IMR-90 (cell line): ENCODE measurements at regions not wholly inside any gene's neighbourhood (a gene's known extent, or its start where the extent isn't known, plus 50 kb on each side); places are given as distances from the start of the nearest gene placed in this dataset.

Experiments used
- ATAC-seq: fragments of 200-7000 bp; cut with Tn5 transposase; 2 replicates; pipeline ENCODE4 v1.9.1; 2020; ENCODE audit warnings: low read depth, mild to moderate bottlenecking, moderate library complexity
- BruUV-seq: library from RNA; stranded (reverse); fragments of 400-500 nt; replicated peaks from 2 replicates; lab custom pipeline; 2021; lab: Mats Ljungman, UMichigan
- CTCF ChIA-PET: fragments of 300-600 bp; formaldehyde crosslinking; extraction: SDS; loops from one replicate; lab custom pipeline; 2021; ENCODE audit warnings: antibody characterized with exemption; lab: Yijun Ruan, JAX
- POLR2A ChIA-PET: fragments of 300-600 bp; sonication (Branson Sonifier 250); formaldehyde crosslinking; loops from one replicate; lab custom pipeline; 2022; ENCODE audit warnings: antibody characterized with exemption; ENCODE audit not compliant: unreplicated experiment; lab: Charles Lee
- DNase-seq: peaks from one replicate; pipeline ENCODE4 v3.0.0; 2013
- H2AFZ ChIP-seq: replicated peaks from 2 replicates; pipeline ENCODE3; 2013; ENCODE audit warnings: low read length, mild to moderate bottlenecking; ENCODE audit not compliant: poor library complexity
- H2AK5ac ChIP-seq: 2 replicates; pipeline ENCODE4 v1.6.1; 2013; ENCODE audit warnings: low read depth, low read length, inconsistent platforms
- H2AK9ac ChIP-seq: replicated peaks from 2 replicates; pipeline ENCODE3; 2013; ENCODE audit warnings: mild to moderate bottlenecking, low read depth, low read length, moderate library complexity; ENCODE audit not compliant: poor library complexity
- H2BK120ac ChIP-seq: 2 replicates; pipeline ENCODE4 v1.6.1; 2013; ENCODE audit warnings: low read depth, low read length, inconsistent platforms
- H2BK15ac ChIP-seq: 3 replicates; pipeline ENCODE4 v1.6.1; 2013; ENCODE audit warnings: low read depth, low read length, inconsistent platforms
- H2BK20ac ChIP-seq: 2 replicates; pipeline ENCODE4 v1.6.1; 2013; ENCODE audit warnings: low read depth, mild to moderate bottlenecking, inconsistent platforms, low read length, moderate library complexity
- H2BK5ac ChIP-seq: 2 replicates; pipeline ENCODE4 v1.6.1; 2013; ENCODE audit warnings: mild to moderate bottlenecking, low read depth, low read length, inconsistent platforms; ENCODE audit not compliant: poor library complexity, severe bottlenecking
- H3K14ac ChIP-seq: replicated peaks from 2 replicates; pipeline ENCODE4 v1.6.1; 2013; ENCODE audit warnings: low read depth, low read length, inconsistent platforms
- H3K18ac ChIP-seq: 2 replicates; pipeline ENCODE4 v1.6.1; 2013; ENCODE audit warnings: low read depth, low read length, control low read depth
- H3K23ac ChIP-seq: 2 replicates; pipeline ENCODE4 v1.6.1; 2013; ENCODE audit warnings: low read depth, low read length, inconsistent platforms
- H3K27ac ChIP-seq: 2 replicates; pipeline ENCODE4 v1.5.1; 2013; ENCODE audit warnings: mild to moderate bottlenecking, control low read depth, low read length; ENCODE audit not compliant: insufficient read depth
- H3K27me3 ChIP-seq: 2 replicates; pipeline ENCODE4 v1.6.1; 2013; ENCODE audit warnings: low read length; ENCODE audit not compliant: control insufficient read depth, insufficient read depth
- H3K36me3 ChIP-seq: 2 replicates; pipeline ENCODE4 v1.6.1; 2013; ENCODE audit warnings: low read length, mixed read lengths; ENCODE audit not compliant: control insufficient read depth, insufficient read depth
- H3K4ac ChIP-seq: 2 replicates; pipeline ENCODE4 v1.6.1; 2013; ENCODE audit warnings: low read depth, low read length, inconsistent platforms
- H3K4me1 ChIP-seq: 2 replicates; pipeline ENCODE4 v1.6.1; 2013; ENCODE audit warnings: low read length, mixed read lengths; ENCODE audit not compliant: control insufficient read depth, insufficient read depth
- H3K4me2 ChIP-seq: 2 replicates; pipeline ENCODE4 v1.6.1; 2013; ENCODE audit warnings: low read depth, mild to moderate bottlenecking, control low read depth, low read length, moderate library complexity
- H3K4me3 ChIP-seq: 2 replicates; pipeline ENCODE4 v1.5.1; 2013; ENCODE audit warnings: low read depth, mild to moderate bottlenecking, control low read depth, low read length, moderate library complexity; ENCODE audit not compliant: insufficient read depth
- H3K56ac ChIP-seq: 2 replicates; pipeline ENCODE4 v1.6.1; 2013; ENCODE audit warnings: low read length, inconsistent platforms; ENCODE audit not compliant: insufficient read depth; ENCODE audit errors: extremely low read depth
- H3K79me1 ChIP-seq, 2 experiments: 2 replicates each; pipeline ENCODE4 v1.6.1; 2013; ENCODE audit warnings: low read length in 2 of 2, inconsistent platforms in 1 of 2, low read depth in 1 of 2
- H3K9ac ChIP-seq: 2 replicates; pipeline ENCODE4 v1.6.1; 2013; ENCODE audit warnings: low read depth, low read length, control low read depth
- H3K9me1 ChIP-seq: 2 replicates; pipeline ENCODE4 v1.6.1; 2013; ENCODE audit warnings: low read length, inconsistent platforms; ENCODE audit not compliant: insufficient read depth
- H3K9me3 ChIP-seq: 2 replicates; pipeline ENCODE4 v1.6.1; 2013; ENCODE audit warnings: low read length; ENCODE audit not compliant: control insufficient read depth, insufficient read depth
- H4K20me1 ChIP-seq: 2 replicates; pipeline ENCODE4 v1.6.1; 2013; ENCODE audit warnings: low read length, inconsistent platforms; ENCODE audit not compliant: insufficient read depth
- H4K5ac ChIP-seq: 2 replicates; pipeline ENCODE4 v1.6.1; 2013; ENCODE audit warnings: mild to moderate bottlenecking, low read depth, low read length, control low read depth
- H4K8ac ChIP-seq, 2 experiments: 2 replicates each; pipeline ENCODE4 v1.6.1; 2013; ENCODE audit warnings: low read depth in 2 of 2, low read length in 2 of 2, control low read depth in 1 of 2, inconsistent platforms in 1 of 2
- H4K91ac ChIP-seq: 2 replicates; pipeline ENCODE4 v1.6.1; 2013; ENCODE audit warnings: low read depth, low read length, inconsistent platforms; ENCODE audit not compliant: insufficient read depth
- BHLHE40 ChIP-seq: fragments of 150-350 bp; IDR thresholded peaks from 2 replicates; pipeline ENCODE4 v1.6.1; 2016; ENCODE audit warnings: mild to moderate bottlenecking, low read depth, low read length
- CEBPB ChIP-seq: IDR thresholded peaks from 2 replicates; pipeline ENCODE4 v1.6.1; 2012; ENCODE audit warnings: low read depth, low read length, improper control_type of control experiment
- CHD1 ChIP-seq: IDR thresholded peaks from 2 replicates; pipeline ENCODE4 v1.6.1; 2012; ENCODE audit warnings: low read depth, low read length, improper control_type of control experiment
- FOS ChIP-seq: fragments of 150-350 bp; IDR thresholded peaks from 2 replicates; pipeline ENCODE4 v1.6.1; 2016; ENCODE audit warnings: low read depth, low read length
- MAFK ChIP-seq: IDR thresholded peaks from 2 replicates; pipeline ENCODE4 v1.6.1; 2012; ENCODE audit warnings: low read depth, low read length, improper control_type of control experiment
- MAZ ChIP-seq: IDR thresholded peaks from 2 replicates; pipeline ENCODE4 v1.6.1; 2012; ENCODE audit warnings: low read depth, mild to moderate bottlenecking, low read length, improper control_type of control experiment, moderate library complexity, borderline replicate concordance
- POLR2A ChIP-seq: IDR thresholded peaks from 2 replicates; pipeline ENCODE4 v1.6.1; 2012; ENCODE audit warnings: mild to moderate bottlenecking, low read depth, low read length
- RAD21 ChIP-seq: IDR thresholded peaks from 2 replicates; pipeline ENCODE4 v1.6.1; 2012; ENCODE audit warnings: low read length, improper control_type of control experiment
- RCOR1 ChIP-seq: IDR thresholded peaks from 2 replicates; pipeline ENCODE4 v1.6.1; 2012; ENCODE audit warnings: mild to moderate bottlenecking, low read length, improper control_type of control experiment; ENCODE audit not compliant: insufficient replicate concordance
- WGBS, 2 experiments: methylation state at CpG; one replicate each; pipeline versions ENCODE4 v1.1.5 to v1.1.7; 2013; ENCODE audit warnings: missing lambda C conversion rate in 2 of 2; ENCODE audit not compliant: insufficient read length in 1 of 2; ENCODE audit errors: extremely low coverage in 2 of 2; 5-methylcytosine and 5-hydroxymethylcytosine counted together
- dilution Hi-C: fragments of 300-500 bp; cut with HindIII; formaldehyde crosslinking; loops from one replicate; pipeline ENCODE4 v1.14.3; 2018; ENCODE audit warnings: low sequenced_read_pairs; ENCODE audit not compliant: unreplicated experiment
- in situ Hi-C: fragments of 300-500 bp; cut with MboI; formaldehyde crosslinking; loops from 3 replicates; pipeline ENCODE4 v1.14.3; 2019; ENCODE audit warnings: low sequenced_read_pairs, inconsistent platforms, mixed read lengths
- intact Hi-C: fragments of 100-400 bp; cut with micrococcal nuclease; formaldehyde crosslinking; loops from 2 replicates; pipeline ENCODE4 v1.10.0; 2022
- TF ChIP-seq, protein P1 (sequence below): conservative IDR thresholded peaks from 2 replicates; pipeline ENCODE4 v1.5.1; 2012; ENCODE audit warnings: mild to moderate bottlenecking, low read depth, low read length, improper control_type of control experiment
- TF ChIP-seq, protein P2 (sequence below): fragments of 150-350 bp; IDR thresholded peaks from 2 replicates; pipeline ENCODE4 v1.6.1; 2017; ENCODE audit warnings: mild to moderate bottlenecking, antibody characterized with exemption, low read length, low read depth
- TF ChIP-seq, protein P3 (sequence below): fragments of 150-350 bp; IDR thresholded peaks from 2 replicates; pipeline ENCODE4 v1.6.1; 2016; ENCODE audit warnings: low read depth, mild to moderate bottlenecking, low read length, moderate library complexity, borderline replicate concordance

DNA sequence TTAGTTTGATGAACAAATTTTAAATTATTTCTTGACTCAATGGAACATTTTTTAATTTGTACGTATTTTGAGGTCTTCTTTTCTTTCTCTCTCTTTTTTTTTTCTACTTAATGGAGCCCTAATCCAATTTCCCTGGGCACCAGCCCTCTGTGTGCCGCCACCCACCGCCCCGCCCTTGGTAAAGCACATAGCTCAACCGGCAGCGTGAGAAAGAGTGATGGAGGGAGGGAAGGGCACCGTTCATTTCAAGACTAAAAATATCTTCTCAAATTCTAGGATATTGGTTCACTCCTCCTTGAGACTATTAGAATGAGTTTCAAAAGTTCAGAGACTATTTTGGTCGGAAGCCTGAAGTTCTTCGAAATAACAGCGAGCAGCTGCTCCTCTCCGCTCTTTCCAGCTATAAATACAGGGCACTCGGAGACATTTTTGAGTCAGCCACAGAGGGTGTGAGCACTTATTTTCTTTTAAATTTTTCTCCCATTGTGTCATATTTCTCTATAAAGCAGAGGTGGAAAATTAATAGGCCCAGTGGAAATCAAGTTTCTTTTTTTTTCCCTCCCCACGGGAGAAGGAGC, 731.7 kb upstream of the ID2 start:
- Histone ChIP-seq H2BK15ac (no peak overlapping the region), H3K9ac (no peak overlapping the region), H3K23ac (no peak overlapping the region), H3K36me3 (no peaks in the 10 kb centered on the region), H3K27ac (no peak overlapping the region), H4K20me1 (no peaks in the 10 kb centered on the region), H4K8ac (no peak overlapping the region), H3K4me3 (no peak overlapping the region), H3K4me1 (no peaks in the 10 kb centered on the region), H3K18ac (no peak overlapping the region), H4K91ac (no peak overlapping the region), H3K4me2 (no peak overlapping the region), H3K56ac (no peak overlapping the region), H2AK5ac (no peak overlapping the region), H3K27me3 (peaks cover 6% of the 10 kb centered on the region), H3K79me1 (no peaks in the 10 kb centered on the region), H2AFZ (no peak overlapping the region), H2BK120ac (no peak overlapping the region), H3K4ac (no peak overlapping the region), H2BK5ac (no peak overlapping the region), H3K9me1 (no peaks in the 10 kb centered on the region), H4K5ac (no peak overlapping the region), H3K14ac (no peak overlapping the region), H2AK9ac (no peak overlapping the region), H3K9me3 (no peaks in the 10 kb centered on the region), H2BK20ac (no peak overlapping the region)
- POLR2A ChIA-PET, result no interaction called here
- DNase-seq (no peak), ATAC-seq (no peak)
- 59% methylated on average over 4 of the region's 13 CpGs; no CpG with 5 or more reads in 1 of the 2 experiments for WGBS, 2 experiments
- in situ Hi-C loops, result no loop called here
- CTCF ChIA-PET, result interaction anchor here (0.6 kb wide), 1 partner anchor 22 kb away, joined by 3 read pairs; no protein-coding TSS in a partner anchor
- no peak for TF ChIP-seq RAD21
- no peak for TF ChIP-seq MAZ
- TF ChIP-seq MAFK, result no peak
- TF ChIP-seq, protein P1, sequence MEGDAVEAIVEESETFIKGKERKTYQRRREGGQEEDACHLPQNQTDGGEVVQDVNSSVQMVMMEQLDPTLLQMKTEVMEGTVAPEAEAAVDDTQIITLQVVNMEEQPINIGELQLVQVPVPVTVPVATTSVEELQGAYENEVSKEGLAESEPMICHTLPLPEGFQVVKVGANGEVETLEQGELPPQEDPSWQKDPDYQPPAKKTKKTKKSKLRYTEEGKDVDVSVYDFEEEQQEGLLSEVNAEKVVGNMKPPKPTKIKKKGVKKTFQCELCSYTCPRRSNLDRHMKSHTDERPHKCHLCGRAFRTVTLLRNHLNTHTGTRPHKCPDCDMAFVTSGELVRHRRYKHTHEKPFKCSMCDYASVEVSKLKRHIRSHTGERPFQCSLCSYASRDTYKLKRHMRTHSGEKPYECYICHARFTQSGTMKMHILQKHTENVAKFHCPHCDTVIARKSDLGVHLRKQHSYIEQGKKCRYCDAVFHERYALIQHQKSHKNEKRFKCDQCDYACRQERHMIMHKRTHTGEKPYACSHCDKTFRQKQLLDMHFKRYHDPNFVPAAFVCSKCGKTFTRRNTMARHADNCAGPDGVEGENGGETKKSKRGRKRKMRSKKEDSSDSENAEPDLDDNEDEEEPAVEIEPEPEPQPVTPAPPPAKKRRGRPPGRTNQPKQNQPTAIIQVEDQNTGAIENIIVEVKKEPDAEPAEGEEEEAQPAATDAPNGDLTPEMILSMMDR, result no peak
- TF ChIP-seq BHLHE40, result no peak
- TF ChIP-seq RCOR1, result no peak
- TF ChIP-seq FOS, result no peak
- no peak for TF ChIP-seq POLR2A
- TF ChIP-seq, protein P2, sequence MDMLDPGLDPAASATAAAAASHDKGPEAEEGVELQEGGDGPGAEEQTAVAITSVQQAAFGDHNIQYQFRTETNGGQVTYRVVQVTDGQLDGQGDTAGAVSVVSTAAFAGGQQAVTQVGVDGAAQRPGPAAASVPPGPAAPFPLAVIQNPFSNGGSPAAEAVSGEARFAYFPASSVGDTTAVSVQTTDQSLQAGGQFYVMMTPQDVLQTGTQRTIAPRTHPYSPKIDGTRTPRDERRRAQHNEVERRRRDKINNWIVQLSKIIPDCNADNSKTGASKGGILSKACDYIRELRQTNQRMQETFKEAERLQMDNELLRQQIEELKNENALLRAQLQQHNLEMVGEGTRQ, result no peak
- no peak for TF ChIP-seq CHD1
- TF ChIP-seq CEBPB, result no peak
- TF ChIP-seq, protein P3, sequence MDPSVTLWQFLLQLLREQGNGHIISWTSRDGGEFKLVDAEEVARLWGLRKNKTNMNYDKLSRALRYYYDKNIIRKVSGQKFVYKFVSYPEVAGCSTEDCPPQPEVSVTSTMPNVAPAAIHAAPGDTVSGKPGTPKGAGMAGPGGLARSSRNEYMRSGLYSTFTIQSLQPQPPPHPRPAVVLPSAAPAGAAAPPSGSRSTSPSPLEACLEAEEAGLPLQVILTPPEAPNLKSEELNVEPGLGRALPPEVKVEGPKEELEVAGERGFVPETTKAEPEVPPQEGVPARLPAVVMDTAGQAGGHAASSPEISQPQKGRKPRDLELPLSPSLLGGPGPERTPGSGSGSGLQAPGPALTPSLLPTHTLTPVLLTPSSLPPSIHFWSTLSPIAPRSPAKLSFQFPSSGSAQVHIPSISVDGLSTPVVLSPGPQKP, result no peak
- BruUV-seq, result no TSS peak
- intact Hi-C loops, result no loop called here
- dilution Hi-C loops, result no loop called here
